Neural progenitor cell (in vitro differentiated cells): ENCODE measurements at regions not wholly inside any gene's neighbourhood (a gene's known extent, or its start where the extent isn't known, plus 50 kb on each side); places are given as distances from the start of the nearest gene placed in this dataset.
A peak's percentile ranks its signal among the peaks of the same experiment; 100 is the strongest.

Experiments
- DNase-seq: peaks from one replicate; pipeline ENCODE4 v3.0.0-alpha.2; 2016; ENCODE audit warnings: low spot score
- H2AFZ ChIP-seq: fragments of 200-600 bp; sonication (generic); replicated peaks from 2 replicates; pipeline ENCODE4 v1.6.1; 2016; ENCODE audit warnings: antibody characterized with exemption
- H3F3A ChIP-seq: fragments of 200-600 bp; sonication (generic); 2 replicates; pipeline ENCODE4 v1.6.1; 2016; ENCODE audit warnings: antibody characterized with exemption, low read depth
- H3K27ac ChIP-seq: fragments of 200-600 bp; sonication (generic); 2 replicates; pipeline ENCODE4 v1.5.1; 2016; ENCODE audit warnings: mild to moderate bottlenecking
- H3K27me3 ChIP-seq: fragments of 200-600 bp; sonication (generic); 2 replicates; pipeline ENCODE4 v1.6.1; 2016; ENCODE audit warnings: mild to moderate bottlenecking, moderate library complexity
- H3K36me3 ChIP-seq: fragments of 200-600 bp; sonication (generic); 2 replicates; pipeline ENCODE4 v1.5.1; 2016
- H3K4me1 ChIP-seq: fragments of 200-600 bp; sonication (generic); 2 replicates; pipeline ENCODE4 v1.6.1; 2016; ENCODE audit warnings: mixed run types
- H3K4me2 ChIP-seq: fragments of 200-600 bp; sonication (generic); 2 replicates; pipeline ENCODE4 v1.6.1; 2016
- H3K4me3 ChIP-seq: fragments of 200-600 bp; sonication (generic); 2 replicates; pipeline ENCODE4 v1.5.1; 2016
- H3K79me2 ChIP-seq: fragments of 200-600 bp; sonication (generic); 2 replicates; pipeline ENCODE4 v1.6.1; 2016; ENCODE audit warnings: low read depth
- H3K9ac ChIP-seq: fragments of 200-600 bp; sonication (generic); 2 replicates; pipeline ENCODE4 v1.6.1; 2016
- H3K9me3 ChIP-seq: fragments of 200-600 bp; sonication (generic); 2 replicates; pipeline ENCODE4 v1.5.1; 2016; ENCODE audit warnings: low read depth
- H4K20me1 ChIP-seq: fragments of 200-600 bp; sonication (generic); 2 replicates; pipeline ENCODE4 v1.6.1; 2016; ENCODE audit warnings: low read depth
- H3K27ac Mint-ChIP-seq: 3 replicates; pipeline ENCODE4 v1.8.0; 2021; ENCODE audit warnings: mixed read lengths
- H3K27me3 Mint-ChIP-seq: 2 replicates; pipeline ENCODE4 v1.8.0; 2022; ENCODE audit warnings: low read depth, mild to moderate bottlenecking, inconsistent platforms, moderate library complexity, mixed read lengths; ENCODE audit not compliant: insufficient read depth
- H3K36me3 Mint-ChIP-seq: 3 replicates; pipeline ENCODE4 v1.8.0; 2021; ENCODE audit warnings: mixed read lengths
- H3K4me1 Mint-ChIP-seq: 3 replicates; pipeline ENCODE4 v1.8.0; 2021; ENCODE audit warnings: mixed read lengths
- H3K4me3 Mint-ChIP-seq: 3 replicates; pipeline ENCODE4 v1.8.0; 2021; ENCODE audit warnings: mild to moderate bottlenecking, moderate library complexity, mixed read lengths
- H3K9me3 Mint-ChIP-seq: 3 replicates; pipeline ENCODE4 v1.8.0; 2020; ENCODE audit warnings: mixed read lengths
- EZH2 ChIP-seq: fragments of 200-600 bp; sonication (generic); IDR thresholded peaks from 2 replicates; pipeline ENCODE4 v1.6.1; 2017; ENCODE audit warnings: antibody characterized with exemption, mild to moderate bottlenecking, moderate library complexity
- EZH2phosphoT487 ChIP-seq: fragments of 200-600 bp; sonication (generic); IDR thresholded peaks from 2 replicates; pipeline ENCODE4 v1.6.1; 2017; ENCODE audit warnings: antibody characterized with exemption
- TF ChIP-seq, protein P1 (sequence below): fragments of 200-600 bp; sonication (generic); IDR thresholded peaks from 2 replicates; pipeline ENCODE4 v1.5.1; 2017; ENCODE audit warnings: antibody characterized with exemption, mild to moderate bottlenecking

- Histone ChIP-seq H3K36me3 (no peaks in the 10 kb centered on the region), H3K27me3 (peaks cover 11% of the 10 kb centered on the region), H3K4me3 (no peak overlapping the region), H3K79me2 (no peaks in the 10 kb centered on the region), H3K9me3 (no peaks in the 10 kb centered on the region), H3K4me1 (peaks cover 11% of the 10 kb centered on the region), H3K27ac (no peak overlapping the region), H3K9ac (no peak overlapping the region), H3K4me2 (no peak overlapping the region), H2AFZ (no peak overlapping the region), H3F3A (no peaks in the 10 kb centered on the region), H4K20me1 (no peaks in the 10 kb centered on the region)
- peaks cover 13% of the 10 kb centered on the region for H3K4me1 Mint-ChIP-seq
- H3K27me3 Mint-ChIP-seq = peaks cover 9% of the 10 kb centered on the region
- no peak overlapping the region for H3K27ac Mint-ChIP-seq
- H3K9me3 Mint-ChIP-seq = peaks cover 3% of the 10 kb centered on the region
- TF ChIP-seq, protein P1, sequence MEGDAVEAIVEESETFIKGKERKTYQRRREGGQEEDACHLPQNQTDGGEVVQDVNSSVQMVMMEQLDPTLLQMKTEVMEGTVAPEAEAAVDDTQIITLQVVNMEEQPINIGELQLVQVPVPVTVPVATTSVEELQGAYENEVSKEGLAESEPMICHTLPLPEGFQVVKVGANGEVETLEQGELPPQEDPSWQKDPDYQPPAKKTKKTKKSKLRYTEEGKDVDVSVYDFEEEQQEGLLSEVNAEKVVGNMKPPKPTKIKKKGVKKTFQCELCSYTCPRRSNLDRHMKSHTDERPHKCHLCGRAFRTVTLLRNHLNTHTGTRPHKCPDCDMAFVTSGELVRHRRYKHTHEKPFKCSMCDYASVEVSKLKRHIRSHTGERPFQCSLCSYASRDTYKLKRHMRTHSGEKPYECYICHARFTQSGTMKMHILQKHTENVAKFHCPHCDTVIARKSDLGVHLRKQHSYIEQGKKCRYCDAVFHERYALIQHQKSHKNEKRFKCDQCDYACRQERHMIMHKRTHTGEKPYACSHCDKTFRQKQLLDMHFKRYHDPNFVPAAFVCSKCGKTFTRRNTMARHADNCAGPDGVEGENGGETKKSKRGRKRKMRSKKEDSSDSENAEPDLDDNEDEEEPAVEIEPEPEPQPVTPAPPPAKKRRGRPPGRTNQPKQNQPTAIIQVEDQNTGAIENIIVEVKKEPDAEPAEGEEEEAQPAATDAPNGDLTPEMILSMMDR = peak; percentile 99
- peak; percentile 54 for TF ChIP-seq EZH2phosphoT487
- TF ChIP-seq EZH2 = no peak
- no peak overlapping the region for H3K4me3 Mint-ChIP-seq
- peak; percentile 92 for DNase-seq
- H3K36me3 Mint-ChIP-seq = no peaks in the 10 kb centered on the region
Observed at GRCh38 chr6:8983202-8983688, 547.9 kb upstream of the SLC35B3 start.

DNA sequence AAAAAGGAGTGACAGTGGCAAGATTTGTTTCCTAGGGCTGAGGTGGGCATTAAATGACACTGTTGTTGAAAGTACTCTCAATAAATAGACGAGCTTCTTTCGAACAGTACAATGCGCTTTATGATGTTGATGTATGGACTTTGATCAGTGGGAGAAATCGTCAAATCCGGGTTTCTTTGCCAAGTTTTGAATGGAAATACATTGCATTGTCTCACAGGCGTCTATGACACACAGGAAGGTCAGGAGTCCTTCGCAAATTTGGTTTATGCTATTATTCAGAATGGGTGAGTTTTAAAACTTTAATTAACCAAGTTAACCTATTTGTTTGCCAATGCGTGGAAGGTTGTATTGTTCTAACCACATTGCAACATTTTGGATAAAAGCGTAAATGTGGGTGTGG lies 547.3 kb upstream of the SLC35B3 start:
- peaks cover 9% of the 10 kb centered on the region for H3K27me3 Mint-ChIP-seq

GRCh38 chr6:8973395-8973794 lies 538.0 kb upstream of the SLC35B3 start:
- Mint-ChIP-seq H3K9me3 (peaks cover 24% of the 10 kb centered on the region), H3K4me3 (no peak overlapping the region), H3K27ac (no peak overlapping the region), H3K4me1 (no peaks in the 10 kb centered on the region), H3K36me3 (no peaks in the 10 kb centered on the region), H3K27me3 (peaks cover 2% of the 10 kb centered on the region)
- Histone ChIP-seq H3K79me2 (no peaks in the 10 kb centered on the region), H3K4me1 (no peaks in the 10 kb centered on the region), H3K9ac (no peak overlapping the region), H2AFZ (no peak overlapping the region), H3K4me2 (no peak overlapping the region), H3K9me3 (peaks cover 9% of the 10 kb centered on the region), H4K20me1 (no peaks in the 10 kb centered on the region), H3K27me3 (peaks cover 5% of the 10 kb centered on the region), H3K4me3 (no peak overlapping the region), H3K36me3 (peaks cover 4% of the 10 kb centered on the region), H3F3A (no peaks in the 10 kb centered on the region), H3K27ac (no peak overlapping the region)
- DNase-seq = no peak
- TF ChIP-seq, protein P1 = no peak
- no peak for TF ChIP-seq EZH2phosphoT487
- no peak for TF ChIP-seq EZH2

More for the DNA sequence above, 547.3 kb upstream of the SLC35B3 start:
- no peak overlapping the region for H2AFZ ChIP-seq
- no peak overlapping the region for H3K4me3 ChIP-seq
- H4K20me1 ChIP-seq = no peaks in the 10 kb centered on the region
- peaks cover 11% of the 10 kb centered on the region for H3K4me1 ChIP-seq
- Mint-ChIP-seq H3K9me3 (peaks cover 4% of the 10 kb centered on the region), H3K27ac (no peak overlapping the region), H3K4me1 (peaks cover 13% of the 10 kb centered on the region), H3K4me3 (no peak overlapping the region), H3K36me3 (no peaks in the 10 kb centered on the region)
- peaks cover 11% of the 10 kb centered on the region for H3K27me3 ChIP-seq
- no peaks in the 10 kb centered on the region for H3K79me2 ChIP-seq
- no peaks in the 10 kb centered on the region for H3K36me3 ChIP-seq
- H3F3A ChIP-seq = no peaks in the 10 kb centered on the region
- H3K9me3 ChIP-seq = no peaks in the 10 kb centered on the region
- no peak overlapping the region for H3K9ac ChIP-seq
- TF ChIP-seq, protein P1 = no peak
- TF ChIP-seq EZH2phosphoT487 = no peak
- H3K4me2 ChIP-seq = no peak overlapping the region
- no peak overlapping the region for H3K27ac ChIP-seq
- DNase-seq = no peak
